GM12892 (cell line): ENCODE measurements at regions not wholly inside any gene's neighbourhood (a gene's known extent, or its start where the extent isn't known, plus 50 kb on each side); places are given as distances from the start of the nearest gene placed in this dataset.

ENCODE experiments used
- POLR2A ChIP-seq: IDR thresholded peaks from 2 replicates; pipeline ENCODE4 v1.6.1; 2011; ENCODE audit warnings: low read depth, low read length, control low read depth
- POLR2AphosphoS5 ChIP-seq: IDR thresholded peaks from 2 replicates; pipeline ENCODE4 v1.6.1; 2011; ENCODE audit warnings: low read depth, low read length, control low read depth
- TAF1 ChIP-seq: IDR thresholded peaks from 2 replicates; pipeline ENCODE4 v1.6.1; 2011; ENCODE audit warnings: low read depth, mild to moderate bottlenecking, control low read depth, low read length, borderline replicate concordance

GRCh38 chr12:58081488-58081887 lies 140.1 kb downstream of the ATP23 start:
- TF ChIP-seq POLR2A (no peak), POLR2AphosphoS5 (no peak), TAF1 (no peak)
